ENCODE measurements at regions not wholly inside any gene's neighbourhood (a gene's known extent, or its start where the extent isn't known, plus 50 kb on each side); places are given as distances from the start of the nearest gene placed in this dataset.

DNA sequence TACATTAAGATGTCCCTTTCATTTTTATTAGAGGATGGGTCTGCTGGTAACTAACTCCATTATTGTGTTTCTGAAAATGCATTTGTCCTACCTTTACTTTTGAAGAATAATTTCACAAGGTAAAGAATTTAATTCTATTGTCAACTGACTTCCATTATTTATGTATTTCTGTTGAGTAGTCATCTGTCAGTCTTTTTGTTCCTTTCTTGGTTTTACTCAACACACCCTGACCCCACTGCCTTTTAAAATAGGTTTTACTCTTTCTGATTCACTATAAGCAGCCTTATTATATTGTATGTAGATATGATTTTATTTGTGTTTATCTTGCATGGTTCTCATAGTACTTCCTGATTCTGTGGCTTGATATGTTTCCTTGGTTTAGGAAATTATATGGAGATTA is 237.5 kb downstream of the TGFB2 start:
- Histone ChIP-seq H3K4me3 (no peak overlapping the region), H3K4me1 (ENCODE audit: insufficient read depth) (no peaks in the 10 kb centered on the region), H3K27me3 (no peaks in the 10 kb centered on the region), H3K9me3 (no peaks in the 10 kb centered on the region), H3K27ac (no peak overlapping the region), H3K36me3 (no peaks in the 10 kb centered on the region)
- intact Hi-C loops (cut with DNase I): no loop called here
- no peak for TF ChIP-seq POLR2A (IDR thresholded peaks at IDR 0.05)
- no peak for TF ChIP-seq EP300 (IDR thresholded peaks at IDR 0.05)
- TF ChIP-seq, protein P1, sequence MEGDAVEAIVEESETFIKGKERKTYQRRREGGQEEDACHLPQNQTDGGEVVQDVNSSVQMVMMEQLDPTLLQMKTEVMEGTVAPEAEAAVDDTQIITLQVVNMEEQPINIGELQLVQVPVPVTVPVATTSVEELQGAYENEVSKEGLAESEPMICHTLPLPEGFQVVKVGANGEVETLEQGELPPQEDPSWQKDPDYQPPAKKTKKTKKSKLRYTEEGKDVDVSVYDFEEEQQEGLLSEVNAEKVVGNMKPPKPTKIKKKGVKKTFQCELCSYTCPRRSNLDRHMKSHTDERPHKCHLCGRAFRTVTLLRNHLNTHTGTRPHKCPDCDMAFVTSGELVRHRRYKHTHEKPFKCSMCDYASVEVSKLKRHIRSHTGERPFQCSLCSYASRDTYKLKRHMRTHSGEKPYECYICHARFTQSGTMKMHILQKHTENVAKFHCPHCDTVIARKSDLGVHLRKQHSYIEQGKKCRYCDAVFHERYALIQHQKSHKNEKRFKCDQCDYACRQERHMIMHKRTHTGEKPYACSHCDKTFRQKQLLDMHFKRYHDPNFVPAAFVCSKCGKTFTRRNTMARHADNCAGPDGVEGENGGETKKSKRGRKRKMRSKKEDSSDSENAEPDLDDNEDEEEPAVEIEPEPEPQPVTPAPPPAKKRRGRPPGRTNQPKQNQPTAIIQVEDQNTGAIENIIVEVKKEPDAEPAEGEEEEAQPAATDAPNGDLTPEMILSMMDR (IDR thresholded peaks at IDR 0.05): no peak
- no peak for DNase-seq

DNA sequence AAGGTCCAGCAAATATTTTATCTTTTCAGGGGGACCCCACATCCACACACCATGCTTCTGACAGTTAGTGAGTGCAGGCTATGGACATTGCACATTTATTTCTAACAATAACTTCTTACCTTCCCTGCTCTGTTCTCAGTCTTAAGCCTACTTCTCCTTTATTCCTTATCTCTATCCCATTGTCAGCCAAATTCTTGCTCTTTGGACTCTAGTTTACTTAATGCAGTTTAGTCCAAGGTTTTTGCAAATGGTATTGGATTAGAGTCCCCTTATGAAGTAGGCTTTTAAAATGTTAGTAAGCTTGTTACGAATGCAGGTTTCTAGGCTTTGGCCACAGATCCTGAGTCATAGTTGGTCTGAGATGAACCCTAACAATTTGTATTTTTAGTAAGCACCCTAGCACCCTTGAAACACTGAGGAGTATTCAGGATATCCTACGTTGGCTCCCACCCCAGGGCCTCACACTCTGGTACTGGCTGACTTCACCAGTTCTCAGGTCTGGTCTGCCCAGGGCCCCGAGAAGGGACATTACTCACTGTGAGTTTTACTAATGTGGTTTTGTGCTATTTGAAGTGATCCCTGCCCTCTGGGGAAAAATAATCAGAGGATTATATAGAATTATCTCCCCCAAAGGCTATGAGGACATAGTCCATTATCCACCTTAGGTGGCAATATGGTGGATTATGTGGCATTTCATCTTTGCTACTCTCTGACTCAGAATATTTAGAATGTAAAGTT is 239.5 kb downstream of the TGFB2 start:
- WGBS, 3 donors: 64 to 90% (median 64%) methylated on average over 2 to 3 of the region's 3 CpGs

GRCh38 chr1:218585511-218586184 is 240.5 kb downstream of the TGFB2 start:
- H3K4me3 ChIP-seq: no peak overlapping the region
- no peaks in the 10 kb centered on the region for H3K27me3 ChIP-seq
- intact Hi-C loops (cut with DNase I): no loop called here
- no peaks in the 10 kb centered on the region for H3K36me3 ChIP-seq
- no peaks in the 10 kb centered on the region for H3K9me3 ChIP-seq
- no peak for DNase-seq
- WGBS, 3 donors: 52 to 70% (median 69%) methylated on average over 10 of the region's 10 CpGs
- H3K27ac ChIP-seq: no peak overlapping the region
- no peaks in the 10 kb centered on the region for H3K4me1 ChIP-seq (ENCODE audit: insufficient read depth)
- TF ChIP-seq EP300 (IDR thresholded peaks at IDR 0.05) (no peak), POLR2A (IDR thresholded peaks at IDR 0.05) (no peak)
- TF ChIP-seq, protein P1 (IDR thresholded peaks at IDR 0.05): no peak

More for the DNA sequence above, 239.5 kb downstream of the TGFB2 start:
- TF ChIP-seq POLR2A (IDR thresholded peaks at IDR 0.05) (no peak), EP300 (IDR thresholded peaks at IDR 0.05) (no peak)
- TF ChIP-seq, protein P1 (IDR thresholded peaks at IDR 0.05): no peak
- H3K36me3 ChIP-seq: no peaks in the 10 kb centered on the region
- H3K27me3 ChIP-seq: no peaks in the 10 kb centered on the region
- no peak overlapping the region for H3K27ac ChIP-seq
- H3K4me3 ChIP-seq: no peak overlapping the region
- no peak for DNase-seq
- intact Hi-C loops (cut with DNase I): no loop called here
- no peaks in the 10 kb centered on the region for H3K9me3 ChIP-seq
- H3K4me1 ChIP-seq (ENCODE audit: insufficient read depth): no peaks in the 10 kb centered on the region

DNA sequence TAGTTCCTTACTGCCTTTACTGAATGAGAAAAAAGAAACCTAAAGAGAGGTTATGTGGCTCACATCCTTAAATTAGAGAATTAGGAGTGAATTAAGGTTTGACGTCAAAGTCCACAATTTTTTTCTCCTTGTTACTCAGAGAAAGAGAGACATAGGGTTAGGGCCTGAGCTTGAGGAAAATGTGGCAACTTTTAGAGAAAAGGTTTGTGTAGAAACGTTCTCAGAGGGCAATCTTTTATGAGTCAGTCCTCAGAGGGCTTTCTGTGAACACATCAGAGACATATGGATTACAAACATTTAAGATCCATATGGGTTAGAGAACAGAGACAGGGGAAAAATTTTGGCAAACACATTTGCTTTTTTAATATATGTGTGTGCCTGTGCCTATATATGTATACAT is 242.8 kb downstream of the TGFB2 start:
- no peaks in the 10 kb centered on the region for H3K9me3 ChIP-seq
- no peak for TF ChIP-seq EP300 (IDR thresholded peaks at IDR 0.05)
- TF ChIP-seq POLR2A (IDR thresholded peaks at IDR 0.05): no peak
- TF ChIP-seq, protein P1 (IDR thresholded peaks at IDR 0.05): no peak
- H3K27ac ChIP-seq: no peak overlapping the region
- H3K4me1 ChIP-seq (ENCODE audit: insufficient read depth): no peaks in the 10 kb centered on the region
- no peaks in the 10 kb centered on the region for H3K27me3 ChIP-seq
- intact Hi-C loops (cut with DNase I): no loop called here
- H3K36me3 ChIP-seq: no peaks in the 10 kb centered on the region
- WGBS, 3 donors: 90 to 93% (median 92%) methylated on average over 2 of the region's 2 CpGs
- no peak for DNase-seq
- no peak overlapping the region for H3K4me3 ChIP-seq

Measured in ovary (tissue), 7 donors.